ENCODE measurements at regions not wholly inside any gene's neighbourhood (a gene's known extent, or its start where the extent isn't known, plus 50 kb on each side); places are given as distances from the start of the nearest gene placed in this dataset.

DNA sequence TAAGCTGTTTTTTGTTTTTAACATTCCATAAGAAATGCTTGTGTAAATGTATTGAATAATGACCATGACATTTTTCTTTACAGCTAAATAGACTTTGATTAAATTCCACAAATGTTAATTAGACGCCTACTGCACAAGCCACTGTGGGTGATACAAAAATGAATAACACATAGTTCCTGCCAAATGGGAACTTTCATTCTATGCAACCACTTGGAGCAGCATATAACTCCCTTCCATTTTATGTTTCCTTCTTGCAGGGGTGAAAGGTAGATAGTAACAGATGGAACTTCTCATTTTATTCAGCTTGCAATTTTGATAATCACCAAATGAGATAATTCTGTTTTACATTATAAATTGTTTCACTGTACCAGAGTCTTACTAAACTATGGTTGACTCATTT, 70.0 kb upstream of the THUMPD2 start:
- Histone ChIP-seq H3K4me3 (ENCODE audit: insufficient read depth, low read depth, low read length) (no peak overlapping the region), H3K14ac (replicated peaks; ENCODE audit: low read depth, low read length) (no peak overlapping the region), H4K20me1 (ENCODE audit: insufficient read depth, low read length) (no peaks in the 10 kb centered on the region), H4K5ac (ENCODE audit: low read depth, low read length) (no peak overlapping the region), H2BK15ac (ENCODE audit: low read depth, low read length) (no peak overlapping the region), H2BK5ac (ENCODE audit: low read depth, low read length, poor library complexity, severe bottlenecking) (no peak overlapping the region), H2BK20ac (ENCODE audit: low read depth, low read length) (no peak overlapping the region), H4K91ac (ENCODE audit: insufficient read depth, low read depth, low read length) (no peak overlapping the region), H3K27me3 (ENCODE audit: control insufficient read depth, insufficient read depth, low read length) (0 out of 2 replicates have a peak, but pooled peaks cover 2% of the 10 kb centered on the region), H4K8ac (ENCODE audit: low read depth in 2 of 2, low read length in 2 of 2) (no peak overlapping the region), H3K9me3 (ENCODE audit: control insufficient read depth, insufficient read depth, low read length) (peaks cover 3% of the 10 kb centered on the region), H3K4ac (ENCODE audit: low read depth, low read length) (no peak overlapping the region), H3K23ac (ENCODE audit: low read depth, low read length) (no peak overlapping the region), H2AK9ac (replicated peaks; ENCODE audit: low read depth, low read length, poor library complexity) (no peak overlapping the region), H2BK120ac (ENCODE audit: low read depth, low read length) (no peak overlapping the region), H3K4me2 (ENCODE audit: low read depth, low read length) (no peak overlapping the region), H3K79me1 (ENCODE audit: low read depth in 1 of 2, low read length in 2 of 2) (no peaks in the 10 kb centered on the region), H2AK5ac (ENCODE audit: low read depth, low read length) (no peak overlapping the region), H2AFZ (replicated peaks; ENCODE audit: low read length, poor library complexity) (no peak overlapping the region), H3K4me1 (ENCODE audit: control insufficient read depth, insufficient read depth, low read length) (peaks cover 3% of the 10 kb centered on the region; the same call in 1 of the 2 replicates), H3K18ac (ENCODE audit: low read depth, low read length) (no peak overlapping the region), H3K9ac (ENCODE audit: low read depth, low read length) (no peak overlapping the region), H3K27ac (ENCODE audit: insufficient read depth, low read length) (no peak overlapping the region), H3K9me1 (ENCODE audit: insufficient read depth, low read length) (no peaks in the 10 kb centered on the region), H3K56ac (ENCODE audit: extremely low read depth, insufficient read depth, low read length) (no peak overlapping the region), H3K36me3 (ENCODE audit: control insufficient read depth, insufficient read depth, low read length) (no peaks in the 10 kb centered on the region)
- no CpG with 5 or more reads among the region's 1 CpG for WGBS, 2 experiments (ENCODE audit: extremely low coverage in 2 of 2, insufficient read length in 1 of 2)
- POLR2A ChIA-PET (ENCODE audit: unreplicated experiment), result interaction anchor here (0.7 kb wide), 1 partner anchor 26 kb away, joined by 4 read pairs; no protein-coding TSS in a partner anchor
- in situ Hi-C loops (cut with MboI; ENCODE audit: low sequenced_read_pairs), result no loop called here
- ATAC-seq (ENCODE audit: low read depth) (no peak), DNase-seq (no peak)
- no TSS peak for BruUV-seq (replicated peaks)
- intact Hi-C loops (cut with micrococcal nuclease), result loop anchor here (10.0 kb wide), 1 partner anchor 906 kb away; no protein-coding TSS in a partner anchor
- dilution Hi-C loops (cut with HindIII; ENCODE audit: low sequenced_read_pairs, unreplicated experiment), result no loop called here
- TF ChIP-seq MXI1 (IDR thresholded peaks at IDR 0.05; ENCODE audit: borderline replicate concordance, low read depth, low read length) (no peak), RAD21 (IDR thresholded peaks at IDR 0.05; ENCODE audit: low read length) (no peak), USF2 (IDR thresholded peaks at IDR 0.05; ENCODE audit: low read depth, low read length) (no peak), CHD1 (IDR thresholded peaks at IDR 0.05; ENCODE audit: low read depth, low read length) (no peak), POLR2A (IDR thresholded peaks at IDR 0.05; ENCODE audit: low read depth, low read length) (no peak), FOS (IDR thresholded peaks at IDR 0.05; ENCODE audit: low read depth, low read length) (no peak), BHLHE40 (IDR thresholded peaks at IDR 0.05; ENCODE audit: low read depth, low read length) (no peak), MAFK (IDR thresholded peaks at IDR 0.05; ENCODE audit: low read depth, low read length) (no peak), RFX5 (IDR thresholded peaks at IDR 0.05; ENCODE audit: low read depth, low read length) (no peak), RCOR1 (IDR thresholded peaks at IDR 0.05; ENCODE audit: insufficient replicate concordance, low read length) (no peak), MAZ (IDR thresholded peaks at IDR 0.05; ENCODE audit: borderline replicate concordance, low read depth, low read length) (no peak), CEBPB (IDR thresholded peaks at IDR 0.05; ENCODE audit: low read depth, low read length) (no peak), SMC3 (IDR thresholded peaks at IDR 0.05; ENCODE audit: low read depth, low read length) (no peak), NFE2L2 (IDR thresholded peaks at IDR 0.05; ENCODE audit: low read depth, low read length) (no peak)
- TF ChIP-seq, protein P1, sequence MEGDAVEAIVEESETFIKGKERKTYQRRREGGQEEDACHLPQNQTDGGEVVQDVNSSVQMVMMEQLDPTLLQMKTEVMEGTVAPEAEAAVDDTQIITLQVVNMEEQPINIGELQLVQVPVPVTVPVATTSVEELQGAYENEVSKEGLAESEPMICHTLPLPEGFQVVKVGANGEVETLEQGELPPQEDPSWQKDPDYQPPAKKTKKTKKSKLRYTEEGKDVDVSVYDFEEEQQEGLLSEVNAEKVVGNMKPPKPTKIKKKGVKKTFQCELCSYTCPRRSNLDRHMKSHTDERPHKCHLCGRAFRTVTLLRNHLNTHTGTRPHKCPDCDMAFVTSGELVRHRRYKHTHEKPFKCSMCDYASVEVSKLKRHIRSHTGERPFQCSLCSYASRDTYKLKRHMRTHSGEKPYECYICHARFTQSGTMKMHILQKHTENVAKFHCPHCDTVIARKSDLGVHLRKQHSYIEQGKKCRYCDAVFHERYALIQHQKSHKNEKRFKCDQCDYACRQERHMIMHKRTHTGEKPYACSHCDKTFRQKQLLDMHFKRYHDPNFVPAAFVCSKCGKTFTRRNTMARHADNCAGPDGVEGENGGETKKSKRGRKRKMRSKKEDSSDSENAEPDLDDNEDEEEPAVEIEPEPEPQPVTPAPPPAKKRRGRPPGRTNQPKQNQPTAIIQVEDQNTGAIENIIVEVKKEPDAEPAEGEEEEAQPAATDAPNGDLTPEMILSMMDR (conservative IDR thresholded peaks at IDR 0.05; ENCODE audit: low read depth, low read length), result no peak
- TF ChIP-seq, protein P2, sequence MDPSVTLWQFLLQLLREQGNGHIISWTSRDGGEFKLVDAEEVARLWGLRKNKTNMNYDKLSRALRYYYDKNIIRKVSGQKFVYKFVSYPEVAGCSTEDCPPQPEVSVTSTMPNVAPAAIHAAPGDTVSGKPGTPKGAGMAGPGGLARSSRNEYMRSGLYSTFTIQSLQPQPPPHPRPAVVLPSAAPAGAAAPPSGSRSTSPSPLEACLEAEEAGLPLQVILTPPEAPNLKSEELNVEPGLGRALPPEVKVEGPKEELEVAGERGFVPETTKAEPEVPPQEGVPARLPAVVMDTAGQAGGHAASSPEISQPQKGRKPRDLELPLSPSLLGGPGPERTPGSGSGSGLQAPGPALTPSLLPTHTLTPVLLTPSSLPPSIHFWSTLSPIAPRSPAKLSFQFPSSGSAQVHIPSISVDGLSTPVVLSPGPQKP (IDR thresholded peaks at IDR 0.05; ENCODE audit: borderline replicate concordance, low read depth, low read length), result no peak
- CTCF ChIA-PET, result interaction anchor here (1.1 kb wide), 1 partner anchor 11 kb away, joined by 4 read pairs; no protein-coding TSS in a partner anchor
